ENCODE measurements at regions not wholly inside any gene's neighbourhood (a gene's known extent, or its start where the extent isn't known, plus 50 kb on each side); places are given as distances from the start of the nearest gene placed in this dataset.

DNA sequence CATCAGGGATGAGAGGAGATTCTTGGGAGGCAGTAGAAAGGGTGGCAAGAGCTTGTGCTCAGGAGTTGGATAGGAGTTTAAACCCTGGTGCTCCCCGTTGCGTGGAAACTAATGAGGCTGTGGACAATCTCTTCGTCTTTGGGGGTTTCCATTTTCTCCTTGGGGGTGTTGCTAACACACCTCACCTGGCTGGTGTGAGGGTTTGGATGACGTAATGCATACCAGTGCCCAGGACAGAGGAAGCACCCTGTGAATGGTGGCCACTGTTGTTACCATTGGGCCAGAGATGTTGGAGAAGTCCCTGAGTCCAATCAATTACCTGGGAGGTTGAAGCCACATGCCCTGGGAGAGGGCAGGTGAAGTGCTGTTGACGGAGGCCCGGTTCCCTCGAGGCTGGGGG is 146.5 kb downstream of the URI1 start:
- TF ChIP-seq, protein P1, sequence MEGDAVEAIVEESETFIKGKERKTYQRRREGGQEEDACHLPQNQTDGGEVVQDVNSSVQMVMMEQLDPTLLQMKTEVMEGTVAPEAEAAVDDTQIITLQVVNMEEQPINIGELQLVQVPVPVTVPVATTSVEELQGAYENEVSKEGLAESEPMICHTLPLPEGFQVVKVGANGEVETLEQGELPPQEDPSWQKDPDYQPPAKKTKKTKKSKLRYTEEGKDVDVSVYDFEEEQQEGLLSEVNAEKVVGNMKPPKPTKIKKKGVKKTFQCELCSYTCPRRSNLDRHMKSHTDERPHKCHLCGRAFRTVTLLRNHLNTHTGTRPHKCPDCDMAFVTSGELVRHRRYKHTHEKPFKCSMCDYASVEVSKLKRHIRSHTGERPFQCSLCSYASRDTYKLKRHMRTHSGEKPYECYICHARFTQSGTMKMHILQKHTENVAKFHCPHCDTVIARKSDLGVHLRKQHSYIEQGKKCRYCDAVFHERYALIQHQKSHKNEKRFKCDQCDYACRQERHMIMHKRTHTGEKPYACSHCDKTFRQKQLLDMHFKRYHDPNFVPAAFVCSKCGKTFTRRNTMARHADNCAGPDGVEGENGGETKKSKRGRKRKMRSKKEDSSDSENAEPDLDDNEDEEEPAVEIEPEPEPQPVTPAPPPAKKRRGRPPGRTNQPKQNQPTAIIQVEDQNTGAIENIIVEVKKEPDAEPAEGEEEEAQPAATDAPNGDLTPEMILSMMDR (IDR thresholded peaks at IDR 0.05): no peak
- TF ChIP-seq EZH2 (IDR thresholded peaks at IDR 0.05; ENCODE audit: borderline replicate concordance, insufficient read depth, low read depth, low read length, poor library complexity, severe bottlenecking): no peak
